ENCODE measurements at regions not wholly inside any gene's neighbourhood (a gene's known extent, or its start where the extent isn't known, plus 50 kb on each side); places are given as distances from the start of the nearest gene placed in this dataset.

DNA sequence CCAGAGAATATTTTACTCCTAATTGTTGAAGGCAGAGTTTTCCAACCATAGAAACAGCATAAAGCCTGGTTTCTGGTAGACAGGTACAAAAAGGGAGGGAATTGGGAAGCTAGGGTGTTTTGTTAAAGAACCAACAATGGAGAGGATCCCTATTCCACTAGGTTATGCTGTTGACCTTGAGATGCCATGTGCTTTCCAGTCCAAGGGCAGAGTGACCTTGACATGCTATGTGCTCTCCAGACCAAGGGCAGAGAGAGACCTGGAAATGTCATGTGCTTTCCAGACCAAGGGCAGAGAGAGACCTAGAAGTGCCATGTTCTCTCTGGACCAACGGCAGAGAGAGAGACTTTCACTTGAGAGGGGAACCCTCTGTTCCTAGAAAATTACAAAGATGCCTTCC lies 1043.8 kb upstream of the FBXO33 start:
- Histone ChIP-seq H3K4me1 (ENCODE audit: control insufficient read depth in 5 of 5, insufficient read depth in 5 of 5, low read length in 5 of 5) (no peaks in the 10 kb centered on the region), H3K9ac (ENCODE audit: low read length in 5 of 5) (no peak overlapping the region), H3K27me3 (ENCODE audit: control insufficient read depth in 5 of 5, insufficient read depth in 4 of 5, low read length in 5 of 5) (no peaks in the 10 kb centered on the region), H3K4me3 (ENCODE audit: low read depth in 1 of 5, low read length in 5 of 5) (no peak overlapping the region), H3K36me3 (ENCODE audit: control insufficient read depth in 5 of 5, insufficient read depth in 5 of 5, low read length in 5 of 5) (no peaks in the 10 kb centered on the region), H3K27ac (ENCODE audit: low read depth, low read length) (no peak overlapping the region), H3K9me3 (ENCODE audit: control insufficient read depth in 5 of 5, low read length in 5 of 5) (peaks cover 2 to 25% (median 12%) of the 10 kb centered on the region in 5 donors)

DNA sequence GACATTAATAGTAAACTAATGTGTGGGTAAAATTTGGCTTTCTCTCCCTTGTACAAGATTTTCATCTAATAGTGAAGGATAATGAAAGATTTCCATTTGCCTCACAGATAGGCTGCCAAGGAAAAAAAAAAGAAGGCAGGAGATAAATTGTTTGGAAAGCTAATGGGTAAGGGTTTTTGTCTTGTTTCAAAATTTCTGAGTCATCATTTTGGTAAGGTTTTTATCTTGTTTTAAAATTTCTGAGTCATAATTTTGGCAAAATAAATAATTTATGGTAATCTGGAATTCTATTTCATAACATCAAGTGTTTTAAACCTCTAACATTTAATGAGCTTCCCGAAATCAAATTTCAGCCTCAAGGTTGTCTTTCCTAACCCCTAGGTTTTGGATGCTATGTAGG lies 1035.7 kb upstream of the FBXO33 start:
- no peak overlapping the region for H3K9ac ChIP-seq (ENCODE audit: low read length in 5 of 5)
- H3K4me1 ChIP-seq (ENCODE audit: control insufficient read depth in 5 of 5, insufficient read depth in 5 of 5, low read length in 5 of 5) = no peaks in the 10 kb centered on the region
- no peaks in the 10 kb centered on the region for H3K27me3 ChIP-seq (ENCODE audit: control insufficient read depth in 5 of 5, insufficient read depth in 4 of 5, low read length in 5 of 5)
- no peak overlapping the region for H3K27ac ChIP-seq (ENCODE audit: low read depth, low read length)
- H3K36me3 ChIP-seq (ENCODE audit: control insufficient read depth in 5 of 5, insufficient read depth in 5 of 5, low read length in 5 of 5) = no peaks in the 10 kb centered on the region
- no peak overlapping the region for H3K4me3 ChIP-seq (ENCODE audit: low read depth in 1 of 5, low read length in 5 of 5)
- H3K9me3 ChIP-seq (ENCODE audit: control insufficient read depth in 5 of 5, low read length in 5 of 5) = peaks cover 0 to 18% (median 3%) of the 10 kb centered on the region in 5 donors

DNA sequence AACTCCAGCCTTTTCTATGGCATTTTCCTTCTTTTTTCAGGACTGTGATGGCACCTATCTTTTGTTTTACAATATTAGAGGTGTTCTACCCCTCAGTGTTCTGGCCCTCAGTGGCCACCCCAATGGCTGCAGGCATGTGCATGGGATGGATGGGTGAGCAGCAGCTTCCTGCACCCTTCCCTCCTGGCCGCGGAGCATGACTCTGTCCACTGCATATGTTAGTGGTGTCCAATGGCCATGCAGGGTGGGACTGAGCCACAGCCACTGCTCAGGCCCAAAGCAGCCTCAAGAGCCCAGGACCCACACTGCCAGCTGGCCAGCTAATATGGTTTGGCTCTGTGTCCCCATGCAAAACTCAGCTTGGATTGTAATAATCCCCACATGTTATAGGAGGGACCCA lies 1032.3 kb upstream of the FBXO33 start:
- Histone ChIP-seq H3K4me3 (ENCODE audit: low read depth in 1 of 5, low read length in 5 of 5) (no peak overlapping the region), H3K4me1 (ENCODE audit: control insufficient read depth in 5 of 5, insufficient read depth in 5 of 5, low read length in 5 of 5) (no peaks in the 10 kb centered on the region), H3K9ac (ENCODE audit: low read length in 5 of 5) (no peak overlapping the region), H3K27me3 (ENCODE audit: control insufficient read depth in 5 of 5, insufficient read depth in 4 of 5, low read length in 5 of 5) (no peaks in the 10 kb centered on the region), H3K27ac (ENCODE audit: low read depth, low read length) (no peak overlapping the region), H3K36me3 (ENCODE audit: control insufficient read depth in 5 of 5, insufficient read depth in 5 of 5, low read length in 5 of 5) (no peaks in the 10 kb centered on the region), H3K9me3 (ENCODE audit: control insufficient read depth in 5 of 5, low read length in 5 of 5) (peaks cover 0 to 12% (median 3%) of the 10 kb centered on the region in 5 donors)

DNA sequence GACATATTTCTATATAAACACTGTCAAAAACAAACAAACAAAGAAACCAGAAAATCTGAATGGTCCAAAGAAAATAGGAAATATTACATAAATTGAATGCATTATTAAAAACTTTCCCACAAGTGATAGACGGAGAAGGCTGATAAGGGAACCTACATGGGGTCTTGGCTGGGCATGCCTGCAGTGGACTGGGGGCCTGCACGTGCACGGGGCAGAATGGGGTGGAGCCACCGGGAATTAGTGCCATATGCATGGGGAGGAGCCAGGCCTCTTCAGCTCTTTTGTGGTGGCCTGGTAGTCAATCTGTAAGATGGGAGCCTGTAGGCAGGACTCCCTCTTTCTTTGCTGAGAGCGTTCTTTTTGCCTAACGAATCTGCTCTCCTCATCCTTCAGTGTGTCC lies 1031.7 kb upstream of the FBXO33 start:
- no peak overlapping the region for H3K4me3 ChIP-seq (ENCODE audit: low read depth in 1 of 5, low read length in 5 of 5)
- no peak overlapping the region for H3K27ac ChIP-seq (ENCODE audit: low read depth, low read length)
- no peaks in the 10 kb centered on the region for H3K27me3 ChIP-seq (ENCODE audit: control insufficient read depth in 5 of 5, insufficient read depth in 4 of 5, low read length in 5 of 5)
- no peaks in the 10 kb centered on the region for H3K4me1 ChIP-seq (ENCODE audit: control insufficient read depth in 5 of 5, insufficient read depth in 5 of 5, low read length in 5 of 5)
- peaks cover 0 to 9% (median 2%) of the 10 kb centered on the region in 5 donors for H3K9me3 ChIP-seq (ENCODE audit: control insufficient read depth in 5 of 5, low read length in 5 of 5)
- no peaks in the 10 kb centered on the region for H3K36me3 ChIP-seq (ENCODE audit: control insufficient read depth in 5 of 5, insufficient read depth in 5 of 5, low read length in 5 of 5)
- H3K9ac ChIP-seq (ENCODE audit: low read length in 5 of 5) = no peak overlapping the region

DNA sequence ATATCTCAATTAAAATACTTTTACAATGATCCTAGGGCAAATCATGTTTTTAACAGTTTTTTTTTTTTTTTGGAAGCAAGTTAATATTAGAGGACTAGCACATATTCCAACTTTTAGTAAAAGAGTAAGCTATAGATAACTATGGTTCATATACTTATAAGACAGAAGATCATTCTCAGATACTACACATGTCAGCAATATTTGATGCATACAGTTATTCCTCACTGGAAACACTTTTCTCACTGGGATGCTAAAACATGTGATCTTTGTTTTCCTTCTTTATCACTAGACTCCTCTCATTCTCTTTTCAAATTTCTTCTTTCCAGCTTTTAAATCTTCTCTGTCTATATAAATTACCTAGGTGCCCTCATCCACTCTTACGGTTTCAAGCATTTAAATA lies 1020.4 kb upstream of the FBXO33 start:
- Histone ChIP-seq H3K27ac (ENCODE audit: low read depth, low read length) (no peak overlapping the region), H3K27me3 (ENCODE audit: control insufficient read depth in 5 of 5, insufficient read depth in 4 of 5, low read length in 5 of 5) (no peaks in the 10 kb centered on the region), H3K4me3 (ENCODE audit: low read depth in 1 of 5, low read length in 5 of 5) (no peak overlapping the region), H3K9ac (ENCODE audit: low read length in 5 of 5) (no peak overlapping the region), H3K9me3 (ENCODE audit: control insufficient read depth in 5 of 5, low read length in 5 of 5) (no peaks in the 10 kb centered on the region), H3K36me3 (ENCODE audit: control insufficient read depth in 5 of 5, insufficient read depth in 5 of 5, low read length in 5 of 5) (no peaks in the 10 kb centered on the region), H3K4me1 (ENCODE audit: control insufficient read depth in 5 of 5, insufficient read depth in 5 of 5, low read length in 5 of 5) (no peaks in the 10 kb centered on the region)

DNA sequence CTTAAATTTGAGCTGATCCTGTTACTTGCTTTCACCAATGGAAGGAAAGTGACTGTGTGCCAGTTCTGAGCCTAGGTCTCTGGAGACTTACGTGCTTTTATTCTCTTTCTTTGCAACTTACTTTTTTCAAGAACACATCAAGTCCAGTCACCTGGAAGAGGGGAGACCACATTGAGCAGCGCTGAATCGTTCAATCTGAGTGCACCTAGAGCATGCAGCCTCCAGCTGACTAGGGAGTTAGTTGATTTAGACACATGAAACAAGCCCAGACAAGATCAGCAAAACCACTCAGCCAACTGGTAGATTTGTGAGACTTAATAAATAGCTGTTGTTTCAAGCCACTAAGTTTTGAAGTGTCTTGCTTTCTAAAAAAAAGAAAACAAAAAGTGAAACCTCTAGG lies 1014.8 kb upstream of the FBXO33 start:
- Histone ChIP-seq H3K9me3 (ENCODE audit: control insufficient read depth in 5 of 5, low read length in 5 of 5) (no peaks in the 10 kb centered on the region), H3K4me3 (ENCODE audit: low read depth in 1 of 5, low read length in 5 of 5) (no peak overlapping the region), H3K27me3 (ENCODE audit: control insufficient read depth in 5 of 5, insufficient read depth in 4 of 5, low read length in 5 of 5) (no peaks in the 10 kb centered on the region), H3K4me1 (ENCODE audit: control insufficient read depth in 5 of 5, insufficient read depth in 5 of 5, low read length in 5 of 5) (no peaks in the 10 kb centered on the region), H3K9ac (ENCODE audit: low read length in 5 of 5) (no peak overlapping the region), H3K27ac (ENCODE audit: low read depth, low read length) (no peak overlapping the region), H3K36me3 (ENCODE audit: control insufficient read depth in 5 of 5, insufficient read depth in 5 of 5, low read length in 5 of 5) (no peaks in the 10 kb centered on the region)

DNA sequence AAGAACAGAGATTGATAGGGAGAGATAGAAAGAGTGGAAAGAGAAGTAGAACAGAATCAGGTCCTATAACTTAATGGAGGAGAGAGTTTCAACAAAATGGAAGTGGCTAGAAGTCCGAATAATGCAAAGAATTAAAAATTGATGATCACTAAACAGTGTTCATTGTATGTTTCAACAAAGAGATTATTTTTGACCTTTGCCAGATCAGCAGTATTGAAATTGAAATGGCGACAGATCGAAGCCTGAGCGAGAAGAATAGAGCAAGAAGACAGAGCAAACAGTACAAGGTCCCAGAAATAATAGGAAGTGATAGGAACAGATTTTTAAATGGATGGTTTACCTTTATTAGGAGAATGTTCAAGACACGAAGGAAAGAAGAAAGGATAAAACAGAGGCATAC lies 1012.8 kb upstream of the FBXO33 start:
- Histone ChIP-seq H3K9ac (ENCODE audit: low read length in 5 of 5) (no peak overlapping the region), H3K36me3 (ENCODE audit: control insufficient read depth in 5 of 5, insufficient read depth in 5 of 5, low read length in 5 of 5) (no peaks in the 10 kb centered on the region), H3K4me1 (ENCODE audit: control insufficient read depth in 5 of 5, insufficient read depth in 5 of 5, low read length in 5 of 5) (no peaks in the 10 kb centered on the region), H3K4me3 (ENCODE audit: low read depth in 1 of 5, low read length in 5 of 5) (no peak overlapping the region), H3K27me3 (ENCODE audit: control insufficient read depth in 5 of 5, insufficient read depth in 4 of 5, low read length in 5 of 5) (no peaks in the 10 kb centered on the region), H3K27ac (ENCODE audit: low read depth, low read length) (no peak overlapping the region), H3K9me3 (ENCODE audit: control insufficient read depth in 5 of 5, low read length in 5 of 5) (peaks cover 0 to 3% (median 0%) of the 10 kb centered on the region in 5 donors)

DNA sequence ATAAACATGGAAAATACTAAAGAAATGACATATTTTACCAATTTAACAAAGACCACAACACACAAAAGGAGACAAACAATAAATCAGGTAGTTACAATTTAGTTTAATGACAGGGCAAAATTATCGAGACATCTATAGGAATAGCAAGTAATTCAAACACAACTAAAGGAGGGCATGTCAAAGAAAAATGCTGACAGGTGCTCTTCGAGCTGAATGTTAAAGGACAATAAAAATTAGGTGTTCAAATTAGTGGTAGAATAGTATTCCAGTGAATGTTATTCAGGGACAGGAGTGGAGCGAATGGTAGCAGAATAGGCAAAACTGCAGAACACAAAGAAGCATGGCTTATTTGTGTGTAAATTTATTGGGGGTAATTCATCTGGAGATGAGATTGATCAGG lies 1004.3 kb upstream of the FBXO33 start:
- Histone ChIP-seq H3K27me3 (ENCODE audit: control insufficient read depth in 5 of 5, insufficient read depth in 4 of 5, low read length in 5 of 5) (no peaks in the 10 kb centered on the region), H3K36me3 (ENCODE audit: control insufficient read depth in 5 of 5, insufficient read depth in 5 of 5, low read length in 5 of 5) (no peaks in the 10 kb centered on the region), H3K4me1 (ENCODE audit: control insufficient read depth in 5 of 5, insufficient read depth in 5 of 5, low read length in 5 of 5) (no peaks in the 10 kb centered on the region), H3K9me3 (ENCODE audit: control insufficient read depth in 5 of 5, low read length in 5 of 5) (peaks cover 0 to 2% (median 0%) of the 10 kb centered on the region in 5 donors), H3K4me3 (ENCODE audit: low read depth in 1 of 5, low read length in 5 of 5) (no peak overlapping the region), H3K27ac (ENCODE audit: low read depth, low read length) (no peak overlapping the region), H3K9ac (ENCODE audit: low read length in 5 of 5) (no peak overlapping the region)

DNA sequence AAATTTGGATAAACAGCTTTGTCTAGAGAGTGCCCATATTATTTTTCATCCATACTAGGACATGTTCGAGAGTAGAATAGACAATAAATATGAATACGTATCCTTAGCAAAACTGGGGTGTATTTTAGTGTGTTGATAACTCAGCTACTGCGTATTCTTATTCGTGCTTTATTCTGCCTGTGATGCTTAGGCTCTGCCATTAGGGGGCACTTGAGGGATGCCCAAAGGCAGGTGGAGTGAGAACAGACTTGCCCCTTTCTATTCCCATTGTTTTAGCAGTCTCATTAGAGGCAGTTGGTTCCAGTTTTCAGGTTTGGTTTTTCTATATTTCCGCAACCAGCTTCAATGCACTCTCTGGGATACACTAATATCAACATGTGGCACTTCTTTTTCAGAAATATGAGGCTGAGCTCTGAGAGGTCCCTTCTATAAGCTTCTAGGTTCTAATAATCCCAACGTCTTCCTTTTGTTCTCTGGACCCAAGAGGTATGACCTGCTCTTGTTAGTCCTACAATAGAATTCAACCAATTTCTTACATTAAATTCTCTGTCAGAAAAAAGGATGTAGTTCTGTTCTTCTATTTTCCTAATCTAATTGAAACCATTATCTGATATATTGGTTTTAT lies 985.7 kb upstream of the FBXO33 start:
- no peak overlapping the region for H3K27ac ChIP-seq (ENCODE audit: low read depth, low read length)
- peaks cover 0 to 2% (median 0%) of the 10 kb centered on the region in 5 donors for H3K27me3 ChIP-seq (ENCODE audit: control insufficient read depth in 5 of 5, insufficient read depth in 4 of 5, low read length in 5 of 5)
- H3K36me3 ChIP-seq (ENCODE audit: control insufficient read depth in 5 of 5, insufficient read depth in 5 of 5, low read length in 5 of 5) = no peaks in the 10 kb centered on the region
- no peak overlapping the region for H3K9ac ChIP-seq (ENCODE audit: low read length in 5 of 5)
- no peak overlapping the region for H3K4me3 ChIP-seq (ENCODE audit: low read depth in 1 of 5, low read length in 5 of 5)
- H3K4me1 ChIP-seq (ENCODE audit: control insufficient read depth in 5 of 5, insufficient read depth in 5 of 5, low read length in 5 of 5) = no peaks in the 10 kb centered on the region
- H3K9me3 ChIP-seq (ENCODE audit: control insufficient read depth in 5 of 5, low read length in 5 of 5) = no peaks in the 10 kb centered on the region

DNA sequence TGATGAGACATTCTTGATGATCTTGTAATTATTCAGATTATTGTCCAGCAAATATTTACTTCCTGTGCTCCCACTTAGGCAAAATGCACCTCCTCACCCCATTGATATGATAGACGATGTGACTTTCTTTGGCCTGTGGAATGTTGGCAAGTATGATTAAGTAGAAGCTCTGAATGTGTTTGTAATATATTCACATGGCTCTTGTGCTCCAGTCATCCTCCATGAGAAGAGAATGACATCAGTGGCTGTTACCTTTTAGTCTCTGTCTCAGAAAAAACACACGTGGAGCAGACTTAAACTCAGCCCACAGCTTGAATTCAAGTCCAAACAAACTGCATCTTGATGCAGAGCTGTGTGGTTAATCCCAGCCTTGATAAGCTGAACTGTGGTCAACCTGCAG lies 984.3 kb upstream of the FBXO33 start:
- Histone ChIP-seq H3K9me3 (ENCODE audit: control insufficient read depth in 5 of 5, low read length in 5 of 5) (no peaks in the 10 kb centered on the region), H3K27ac (ENCODE audit: low read depth, low read length) (no peak overlapping the region), H3K4me1 (ENCODE audit: control insufficient read depth in 5 of 5, insufficient read depth in 5 of 5, low read length in 5 of 5) (no peaks in the 10 kb centered on the region), H3K4me3 (ENCODE audit: low read depth in 1 of 5, low read length in 5 of 5) (no peak overlapping the region), H3K36me3 (ENCODE audit: control insufficient read depth in 5 of 5, insufficient read depth in 5 of 5, low read length in 5 of 5) (no peaks in the 10 kb centered on the region), H3K27me3 (ENCODE audit: control insufficient read depth in 5 of 5, insufficient read depth in 4 of 5, low read length in 5 of 5) (peaks cover 0 to 2% (median 0%) of the 10 kb centered on the region in 5 donors), H3K9ac (ENCODE audit: low read length in 5 of 5) (no peak overlapping the region)

DNA sequence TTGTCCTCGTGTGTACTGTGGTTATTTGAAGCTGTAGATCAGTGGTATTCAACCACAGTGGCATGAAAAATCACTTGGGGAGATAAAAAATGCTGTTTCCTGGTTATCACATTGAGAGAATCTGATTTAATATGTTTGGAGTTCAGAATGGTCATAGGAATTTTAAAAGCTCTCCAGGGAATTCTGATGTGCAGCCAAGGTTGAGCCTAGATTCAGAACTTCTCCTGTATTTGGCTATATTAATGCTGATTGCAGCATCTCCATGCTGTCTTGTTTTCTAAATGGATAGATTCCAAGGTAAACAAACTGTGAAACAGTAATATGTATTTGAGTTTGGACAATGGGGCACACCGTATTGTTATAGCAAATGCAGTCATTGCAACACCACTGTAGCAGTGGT lies 982.2 kb upstream of the FBXO33 start:
- Histone ChIP-seq H3K27ac (ENCODE audit: low read depth, low read length) (no peak overlapping the region), H3K4me1 (ENCODE audit: control insufficient read depth in 5 of 5, insufficient read depth in 5 of 5, low read length in 5 of 5) (no peaks in the 10 kb centered on the region), H3K4me3 (ENCODE audit: low read depth in 1 of 5, low read length in 5 of 5) (no peak overlapping the region)

More for the DNA sequence above, 982.2 kb upstream of the FBXO33 start:
- Histone ChIP-seq H3K9me3 (ENCODE audit: control insufficient read depth in 5 of 5, low read length in 5 of 5) (no peaks in the 10 kb centered on the region), H3K36me3 (ENCODE audit: control insufficient read depth in 5 of 5, insufficient read depth in 5 of 5, low read length in 5 of 5) (no peaks in the 10 kb centered on the region), H3K9ac (ENCODE audit: low read length in 5 of 5) (no peak overlapping the region), H3K27me3 (ENCODE audit: control insufficient read depth in 5 of 5, insufficient read depth in 4 of 5, low read length in 5 of 5) (peaks cover 0 to 2% (median 0%) of the 10 kb centered on the region in 5 donors)
